ENCODE measurements at regions not wholly inside any gene's neighbourhood (a gene's known extent, or its start where the extent isn't known, plus 50 kb on each side); places are given as distances from the start of the nearest gene placed in this dataset.

GRCh38 chr14:25101276-25101675, 51.3 kb upstream of the STXBP6 start:
- TF ChIP-seq CTCF (IDR thresholded peaks at IDR 0.05): no peak
- no peak for TF ChIP-seq POLR2A (IDR thresholded peaks at IDR 0.05)

Data from breast epithelium (tissue), 3 donors.